A673 (cell line): ENCODE measurements at regions not wholly inside any gene's neighbourhood (a gene's known extent, or its start where the extent isn't known, plus 50 kb on each side); places are given as distances from the start of the nearest gene placed in this dataset.

Experiments
- CTCF ChIP-seq: fragments of 300-800, 200-600 bp; sonication (generic); conservative IDR thresholded peaks from 2 replicates; pipeline ENCODE4 v1.5.1; 2017; ENCODE audit warnings: low read depth, mild to moderate bottlenecking, antibody characterized with exemption, low read length, moderate library complexity, mixed read lengths
- EZH2 ChIP-seq: fragments of 200-600 bp; sonication (generic); IDR thresholded peaks from 2 replicates; pipeline ENCODE4 v1.6.1; 2017; ENCODE audit warnings: borderline replicate concordance, low read depth, mild to moderate bottlenecking, mixed read lengths, antibody characterized with exemption, low read length; ENCODE audit not compliant: poor library complexity, severe bottlenecking

- TF ChIP-seq CTCF (no peak), EZH2 (no peak)
Observed at GRCh38 chr3:184481984-184482671, 79.5 kb upstream of the EPHB3 start.
